Activated CD8-positive, alpha-beta memory T cell treated with anti-CD3 and anti-CD28 coated beads for 24 hours (primary cell): ENCODE measurements at regions not wholly inside any gene's neighbourhood (a gene's known extent, or its start where the extent isn't known, plus 50 kb on each side); places are given as distances from the start of the nearest gene placed in this dataset.

Experiments used
- DNase-seq: peaks from one replicate; pipeline ENCODE4 v3.0.0-alpha.2; 2020

- no peak for DNase-seq
Measured at GRCh38 chr3:182525766-182526374, 267.4 kb upstream of the ATP11B start.

GRCh38 chr3:182527745-182528144 lies 265.6 kb upstream of the ATP11B start:
- no peak for DNase-seq

GRCh38 chr3:182530316-182530715 lies 263.0 kb upstream of the ATP11B start:
- no peak for DNase-seq

GRCh38 chr3:182533394-182533793 lies 259.9 kb upstream of the ATP11B start:
- no peak for DNase-seq

- no peak for DNase-seq
Measured at GRCh38 chr3:182544542-182544941, 248.8 kb upstream of the ATP11B start.

GRCh38 chr3:182562274-182562673 lies 231.0 kb upstream of the ATP11B start:
- DNase-seq = no peak

- DNase-seq = no peak
Measured at GRCh38 chr3:182565916-182566796, 227.1 kb upstream of the ATP11B start.

- no peak for DNase-seq
Measured at GRCh38 chr3:182567700-182568099, 225.6 kb upstream of the ATP11B start.

- no peak for DNase-seq
Measured at GRCh38 chr3:182568261-182568660, 225.0 kb upstream of the ATP11B start.

GRCh38 chr3:182568876-182569275 lies 224.4 kb upstream of the ATP11B start:
- DNase-seq = no peak

GRCh38 chr3:182570946-182571594 lies 222.2 kb upstream of the ATP11B start:
- DNase-seq = no peak

- no peak for DNase-seq
Measured at GRCh38 chr3:182575941-182576340, 217.4 kb upstream of the ATP11B start.

- DNase-seq = no peak
Measured at GRCh38 chr3:182583545-182583944, 209.8 kb upstream of the ATP11B start.

- no peak for DNase-seq
Measured at GRCh38 chr3:182585532-182586150, 207.7 kb upstream of the ATP11B start.

GRCh38 chr3:182592747-182593146 lies 200.6 kb upstream of the ATP11B start:
- no peak for DNase-seq

GRCh38 chr3:182596676-182597410 lies 196.5 kb upstream of the ATP11B start:
- no peak for DNase-seq

GRCh38 chr3:182597621-182598041 lies 195.7 kb upstream of the ATP11B start:
- no peak for DNase-seq

- DNase-seq = no peak
Measured at GRCh38 chr3:182601597-182601996, 191.7 kb upstream of the ATP11B start.

- no peak for DNase-seq
Measured at GRCh38 chr3:182603501-182603900, 189.8 kb upstream of the ATP11B start.

- no peak for DNase-seq
Measured at GRCh38 chr3:182605882-182606611, 187.3 kb upstream of the ATP11B start.

GRCh38 chr3:182606905-182607504 lies 186.3 kb upstream of the ATP11B start:
- no peak for DNase-seq

- no peak for DNase-seq
Measured at GRCh38 chr3:182608832-182609231, 184.5 kb upstream of the ATP11B start.
